ENCODE measurements at regions not wholly inside any gene's neighbourhood (a gene's known extent, or its start where the extent isn't known, plus 50 kb on each side); places are given as distances from the start of the nearest gene placed in this dataset.

- Histone ChIP-seq H3K36me3 (ENCODE audit: control insufficient read depth in 2 of 3, insufficient read depth in 3 of 3, low read length in 3 of 3) (no peaks in the 10 kb centered on the region), H3K27me3 (ENCODE audit: control insufficient read depth in 2 of 2, insufficient read depth in 2 of 2, low read length in 2 of 2) (no peaks in the 10 kb centered on the region), H3K27ac (ENCODE audit: low read depth, low read length) (no peak overlapping the region), H3K9me3 (ENCODE audit: control insufficient read depth in 2 of 3, low read length in 3 of 3) (no peaks in the 10 kb centered on the region), H3K4me1 (ENCODE audit: control insufficient read depth in 2 of 2, insufficient read depth in 2 of 2, low read length in 2 of 2) (no peaks in the 10 kb centered on the region), H3K4me3 (ENCODE audit: low read length) (no peak overlapping the region)
- ATAC-seq: no peak
- ChIA-PET CTCF (no interaction called here), POLR2A (no interaction called here)
- no peaks in the 10 kb centered on the region for H3K4me1 Mint-ChIP-seq
- peaks cover 0 to 6% (median 2%) of the 10 kb centered on the region in 11 donors for H3K9me3 Mint-ChIP-seq
- DNase-seq: no peak
- intact Hi-C loops (cut with micrococcal nuclease): no loop called here
- H3K36me3 Mint-ChIP-seq: no peaks in the 10 kb centered on the region
- H3K27ac Mint-ChIP-seq: no peak overlapping the region
- no peaks in the 10 kb centered on the region for H3K27me3 Mint-ChIP-seq
- H3K4me3 Mint-ChIP-seq: no peak overlapping the region
These were observed 73.8 kb downstream of the CBLN2 start for GRCh38 chr18:72470391-72470790.

DNA sequence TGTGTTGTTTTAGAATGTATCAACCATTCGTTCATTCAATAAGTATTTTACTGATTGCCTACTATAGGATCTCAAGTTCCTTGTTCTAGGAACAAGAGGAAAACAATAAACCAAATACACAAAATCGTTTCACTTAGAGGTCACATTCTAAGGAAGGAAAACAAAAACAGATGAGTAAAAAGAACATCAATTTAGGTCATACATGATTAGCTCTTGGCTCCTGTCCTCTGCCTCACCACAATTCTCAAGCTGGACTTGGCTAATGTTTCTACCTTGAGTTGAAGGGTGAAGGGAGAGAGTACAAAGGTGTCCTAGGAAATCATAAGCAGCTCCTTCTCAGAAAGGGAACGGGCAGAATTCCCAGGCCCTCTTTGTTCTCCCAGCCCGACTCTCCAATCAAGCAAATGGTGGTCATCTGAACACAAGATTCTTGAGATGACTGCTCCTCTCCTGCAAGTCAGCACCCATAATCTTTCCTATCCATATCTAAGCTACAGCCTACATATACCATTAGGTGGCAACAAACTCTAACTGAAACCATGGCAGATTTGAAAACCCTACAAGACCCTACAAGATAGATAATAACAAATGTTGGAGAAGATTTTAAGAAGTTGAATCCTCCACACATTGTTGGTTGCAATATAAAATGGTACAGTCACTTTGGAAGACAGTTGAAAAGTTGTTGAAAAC is 76.0 kb downstream of the CBLN2 start:
- no peak for ATAC-seq
- ChIA-PET POLR2A (no interaction called here), CTCF (no interaction called here)
- H3K36me3 Mint-ChIP-seq: no peaks in the 10 kb centered on the region
- H3K27me3 Mint-ChIP-seq: no peaks in the 10 kb centered on the region
- DNase-seq: no peak
- no peak overlapping the region for H3K27ac Mint-ChIP-seq
- no peak overlapping the region for H3K4me3 Mint-ChIP-seq
- H3K36me3 ChIP-seq (ENCODE audit: control insufficient read depth in 2 of 3, insufficient read depth in 3 of 3, low read length in 3 of 3): no peaks in the 10 kb centered on the region
- no peak overlapping the region for H3K27ac ChIP-seq (ENCODE audit: low read depth, low read length)
- no peaks in the 10 kb centered on the region for H3K9me3 ChIP-seq (ENCODE audit: control insufficient read depth in 2 of 3, low read length in 3 of 3)
- H3K4me1 ChIP-seq (ENCODE audit: control insufficient read depth in 2 of 2, insufficient read depth in 2 of 2, low read length in 2 of 2): no peaks in the 10 kb centered on the region
- no peak overlapping the region for H3K4me3 ChIP-seq (ENCODE audit: low read length)
- no peaks in the 10 kb centered on the region for H3K27me3 ChIP-seq (ENCODE audit: control insufficient read depth in 2 of 2, insufficient read depth in 2 of 2, low read length in 2 of 2)
- intact Hi-C loops (cut with micrococcal nuclease): no loop called here
- H3K9me3 Mint-ChIP-seq: peaks cover 0 to 12% (median 3%) of the 10 kb centered on the region in 11 donors
- no peaks in the 10 kb centered on the region for H3K4me1 Mint-ChIP-seq

GRCh38 chr18:72460210-72460680 is 83.9 kb downstream of the CBLN2 start:
- ATAC-seq (no peak), DNase-seq (no peak)
- H3K4me3 ChIP-seq (ENCODE audit: low read length): no peak overlapping the region
- CTCF ChIA-PET: no interaction called here
- Mint-ChIP-seq H3K9me3 (peaks cover 0 to 9% (median 3%) of the 10 kb centered on the region in 11 donors), H3K4me1 (no peaks in the 10 kb centered on the region), H3K4me3 (no peak overlapping the region), H3K36me3 (no peaks in the 10 kb centered on the region), H3K27me3 (no peaks in the 10 kb centered on the region), H3K27ac (no peak overlapping the region)
- POLR2A ChIA-PET: no interaction called here
- H3K27ac ChIP-seq (ENCODE audit: low read depth, low read length): no peak overlapping the region
- no peaks in the 10 kb centered on the region for H3K9me3 ChIP-seq (ENCODE audit: control insufficient read depth in 2 of 3, low read length in 3 of 3)
- intact Hi-C loops (cut with micrococcal nuclease): no loop called here
- no peaks in the 10 kb centered on the region for H3K36me3 ChIP-seq (ENCODE audit: control insufficient read depth in 2 of 3, insufficient read depth in 3 of 3, low read length in 3 of 3)
- no peaks in the 10 kb centered on the region for H3K4me1 ChIP-seq (ENCODE audit: control insufficient read depth in 2 of 2, insufficient read depth in 2 of 2, low read length in 2 of 2)
- no peaks in the 10 kb centered on the region for H3K27me3 ChIP-seq (ENCODE audit: control insufficient read depth in 2 of 2, insufficient read depth in 2 of 2, low read length in 2 of 2)

DNA sequence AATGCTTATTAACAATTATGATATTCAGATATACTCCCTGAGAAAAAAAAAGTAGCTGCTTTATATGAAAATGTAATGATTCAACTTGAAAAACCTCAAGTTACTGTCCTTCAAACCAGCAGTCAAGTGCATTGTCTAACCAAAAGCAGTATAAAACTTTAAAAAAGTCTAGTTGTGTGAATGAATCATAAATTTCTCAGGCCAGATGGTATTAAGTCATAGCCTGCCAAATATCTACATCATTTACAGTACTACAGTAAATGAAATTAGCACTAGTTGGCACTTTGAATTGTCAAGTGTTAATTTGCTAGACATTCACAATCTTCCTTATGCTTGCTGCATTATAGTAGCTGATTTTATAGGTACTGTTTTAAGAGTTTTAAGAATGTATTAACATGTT is 85.9 kb downstream of the CBLN2 start:
- H3K4me1 ChIP-seq (ENCODE audit: control insufficient read depth in 2 of 2, insufficient read depth in 2 of 2, low read length in 2 of 2): no peaks in the 10 kb centered on the region
- Mint-ChIP-seq H3K27ac (no peak overlapping the region), H3K4me3 (no peak overlapping the region), H3K9me3 (peaks cover 0 to 9% (median 3%) of the 10 kb centered on the region in 11 donors), H3K36me3 (no peaks in the 10 kb centered on the region), H3K27me3 (no peaks in the 10 kb centered on the region), H3K4me1 (no peaks in the 10 kb centered on the region)
- H3K27ac ChIP-seq (ENCODE audit: low read depth, low read length): no peak overlapping the region
- no peaks in the 10 kb centered on the region for H3K27me3 ChIP-seq (ENCODE audit: control insufficient read depth in 2 of 2, insufficient read depth in 2 of 2, low read length in 2 of 2)
- DNase-seq (no peak), ATAC-seq (no peak)
- POLR2A ChIA-PET: no interaction called here
- no peaks in the 10 kb centered on the region for H3K36me3 ChIP-seq (ENCODE audit: control insufficient read depth in 2 of 3, insufficient read depth in 3 of 3, low read length in 3 of 3)
- intact Hi-C loops (cut with micrococcal nuclease): no loop called here
- CTCF ChIA-PET: no interaction called here
- no peak overlapping the region for H3K4me3 ChIP-seq (ENCODE audit: low read length)
- H3K9me3 ChIP-seq (ENCODE audit: control insufficient read depth in 2 of 3, low read length in 3 of 3): no peaks in the 10 kb centered on the region

GRCh38 chr18:72456802-72457201 is 87.3 kb downstream of the CBLN2 start:
- ChIA-PET POLR2A (no interaction called here), CTCF (no interaction called here)
- Mint-ChIP-seq H3K4me3 (no peak overlapping the region), H3K4me1 (no peaks in the 10 kb centered on the region), H3K9me3 (peaks cover 0 to 17% (median 5%) of the 10 kb centered on the region in 11 donors), H3K36me3 (no peaks in the 10 kb centered on the region), H3K27ac (no peak overlapping the region), H3K27me3 (no peaks in the 10 kb centered on the region)
- intact Hi-C loops (cut with micrococcal nuclease): no loop called here
- H3K27me3 ChIP-seq (ENCODE audit: control insufficient read depth in 2 of 2, insufficient read depth in 2 of 2, low read length in 2 of 2): no peaks in the 10 kb centered on the region
- no peaks in the 10 kb centered on the region for H3K36me3 ChIP-seq (ENCODE audit: control insufficient read depth in 2 of 3, insufficient read depth in 3 of 3, low read length in 3 of 3)
- H3K9me3 ChIP-seq (ENCODE audit: control insufficient read depth in 2 of 3, low read length in 3 of 3): no peaks in the 10 kb centered on the region
- H3K4me3 ChIP-seq (ENCODE audit: low read length): no peak overlapping the region
- DNase-seq (no peak), ATAC-seq (no peak)
- no peaks in the 10 kb centered on the region for H3K4me1 ChIP-seq (ENCODE audit: control insufficient read depth in 2 of 2, insufficient read depth in 2 of 2, low read length in 2 of 2)
- no peak overlapping the region for H3K27ac ChIP-seq (ENCODE audit: low read depth, low read length)

- Mint-ChIP-seq H3K4me3 (no peak overlapping the region), H3K27me3 (no peaks in the 10 kb centered on the region), H3K4me1 (no peaks in the 10 kb centered on the region), H3K27ac (no peak overlapping the region), H3K36me3 (no peaks in the 10 kb centered on the region), H3K9me3 (peaks cover 2 to 22% (median 5%) of the 10 kb centered on the region in 11 donors)
- Histone ChIP-seq H3K4me1 (ENCODE audit: control insufficient read depth in 2 of 2, insufficient read depth in 2 of 2, low read length in 2 of 2) (no peaks in the 10 kb centered on the region), H3K4me3 (ENCODE audit: low read length) (no peak overlapping the region), H3K36me3 (ENCODE audit: control insufficient read depth in 2 of 3, insufficient read depth in 3 of 3, low read length in 3 of 3) (no peaks in the 10 kb centered on the region), H3K9me3 (ENCODE audit: control insufficient read depth in 2 of 3, low read length in 3 of 3) (no peaks in the 10 kb centered on the region), H3K27ac (ENCODE audit: low read depth, low read length) (no peak overlapping the region), H3K27me3 (ENCODE audit: control insufficient read depth in 2 of 2, insufficient read depth in 2 of 2, low read length in 2 of 2) (no peaks in the 10 kb centered on the region)
- CTCF ChIA-PET: no interaction called here
- intact Hi-C loops (cut with micrococcal nuclease): no loop called here
- no peak for DNase-seq
- POLR2A ChIA-PET: no interaction called here
- ATAC-seq: no peak
These were observed 91.8 kb downstream of the CBLN2 start for GRCh38 chr18:72452328-72452727.

DNA sequence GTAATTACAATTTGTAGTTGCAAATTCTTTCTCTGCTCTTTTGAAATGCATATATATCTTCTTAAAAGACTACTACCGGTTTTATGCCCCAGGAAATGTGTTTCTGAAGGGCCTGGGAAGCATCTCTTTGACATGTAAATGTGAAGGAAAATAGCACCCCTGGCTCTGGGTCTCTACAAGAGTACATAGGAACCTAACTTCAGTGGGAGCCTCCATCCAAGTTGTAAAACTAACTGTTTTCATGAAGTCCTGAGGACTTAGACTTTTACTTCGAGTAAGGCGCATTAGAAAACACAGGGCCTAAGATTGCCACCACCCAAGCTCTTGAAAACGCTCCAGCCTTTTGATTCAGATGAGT is 99.4 kb downstream of the CBLN2 start:
- no peak overlapping the region for H3K27ac Mint-ChIP-seq
- H3K27me3 ChIP-seq (ENCODE audit: control insufficient read depth in 2 of 2, insufficient read depth in 2 of 2, low read length in 2 of 2): no peaks in the 10 kb centered on the region
- peaks cover 0 to 8% (median 0%) of the 10 kb centered on the region in 11 donors for H3K9me3 Mint-ChIP-seq
- H3K27ac ChIP-seq (ENCODE audit: low read depth, low read length): no peak overlapping the region
- ChIA-PET POLR2A (no interaction called here), CTCF (no interaction called here)
- no peaks in the 10 kb centered on the region for H3K36me3 ChIP-seq (ENCODE audit: control insufficient read depth in 2 of 3, insufficient read depth in 3 of 3, low read length in 3 of 3)
- H3K4me1 Mint-ChIP-seq: no peaks in the 10 kb centered on the region
- H3K4me3 ChIP-seq (ENCODE audit: low read length): no peak overlapping the region
- ATAC-seq: no peak
- no peak overlapping the region for H3K4me3 Mint-ChIP-seq
- DNase-seq: no peak
- H3K4me1 ChIP-seq (ENCODE audit: control insufficient read depth in 2 of 2, insufficient read depth in 2 of 2, low read length in 2 of 2): no peaks in the 10 kb centered on the region
- intact Hi-C loops (cut with micrococcal nuclease): no loop called here
- H3K27me3 Mint-ChIP-seq: no peaks in the 10 kb centered on the region
- no peaks in the 10 kb centered on the region for H3K36me3 Mint-ChIP-seq
- no peaks in the 10 kb centered on the region for H3K9me3 ChIP-seq (ENCODE audit: control insufficient read depth in 2 of 3, low read length in 3 of 3)

All from naive thymus-derived CD4-positive, alpha-beta T cell (primary cell).